Cardiac septum (tissue), 1 donor: ENCODE measurements at regions not wholly inside any gene's neighbourhood (a gene's known extent, or its start where the extent isn't known, plus 50 kb on each side); places are given as distances from the start of the nearest gene placed in this dataset.

Source experiments
- DNase-seq: peaks from one replicate; pipeline ENCODE4 v3.0.0-alpha.2; 2020; ENCODE audit warnings: low spot score
- intact Hi-C: fragments of 100-400 bp; cut with DNase I; formaldehyde crosslinking; loops from one replicate; pipeline ENCODE4 v1.14.0; 2022
- donor health status: DM: no; HTN: no; CAD: no.

- no peak for DNase-seq
- intact Hi-C loops, result no loop called here
These were observed 447.5 kb upstream of the SLC14A2 start for GRCh38 chr18:45167631-45168280.

- no peak for DNase-seq
- intact Hi-C loops, result no loop called here
These were observed 446.2 kb upstream of the SLC14A2 start for GRCh38 chr18:45168866-45169600.

- DNase-seq, result no peak
- intact Hi-C loops, result no loop called here
These were observed 445.7 kb upstream of the SLC14A2 start for GRCh38 chr18:45169610-45170009.

GRCh38 chr18:45171679-45172191, 443.5 kb upstream of the SLC14A2 start:
- intact Hi-C loops, result no loop called here
- no peak for DNase-seq

GRCh38 chr18:45173327-45173726, 441.9 kb upstream of the SLC14A2 start:
- intact Hi-C loops, result no loop called here
- no peak for DNase-seq

- intact Hi-C loops, result no loop called here
- no peak for DNase-seq
These were observed 441.3 kb upstream of the SLC14A2 start for GRCh38 chr18:45173799-45174519.

GRCh38 chr18:45174629-45175136, 440.6 kb upstream of the SLC14A2 start:
- no peak for DNase-seq
- intact Hi-C loops, result no loop called here

GRCh38 chr18:45175511-45175910, 439.8 kb upstream of the SLC14A2 start:
- DNase-seq, result no peak
- intact Hi-C loops, result no loop called here

- intact Hi-C loops, result no loop called here
These were observed 428.4 kb upstream of the SLC14A2 start for GRCh38 chr18:45186832-45187231.

GRCh38 chr18:45191795-45192194, 423.5 kb upstream of the SLC14A2 start:
- no peak for DNase-seq
- intact Hi-C loops, result no loop called here

More at GRCh38 chr18:45186832-45187231, 428.4 kb upstream of the SLC14A2 start:
- no peak for DNase-seq

GRCh38 chr18:45197526-45197970, 417.7 kb upstream of the SLC14A2 start:
- DNase-seq, result no peak
- intact Hi-C loops, result no loop called here

GRCh38 chr18:45198526-45198925, 416.8 kb upstream of the SLC14A2 start:
- intact Hi-C loops, result no loop called here
- no peak for DNase-seq

GRCh38 chr18:45201029-45201428, 414.2 kb upstream of the SLC14A2 start:
- intact Hi-C loops, result loop anchor here (10.0 kb wide), 1 partner anchor 46 kb away; no protein-coding TSS in a partner anchor
- no peak for DNase-seq

- intact Hi-C loops, result loop anchor here (10.0 kb wide), 1 partner anchor 47 kb away; no protein-coding TSS in a partner anchor
These were observed 413.8 kb upstream of the SLC14A2 start for GRCh38 chr18:45201489-45201888.

GRCh38 chr18:45202061-45202460, 413.2 kb upstream of the SLC14A2 start:
- intact Hi-C loops, result loop anchor here (10.0 kb wide), 1 partner anchor 47 kb away; no protein-coding TSS in a partner anchor

More at GRCh38 chr18:45201489-45201888, 413.8 kb upstream of the SLC14A2 start:
- no peak for DNase-seq

GRCh38 chr18:45203677-45204076, 411.6 kb upstream of the SLC14A2 start:
- intact Hi-C loops, result loop anchor here (10.0 kb wide), 1 partner anchor 49 kb away; no protein-coding TSS in a partner anchor
- no peak for DNase-seq

More at GRCh38 chr18:45202061-45202460, 413.2 kb upstream of the SLC14A2 start:
- DNase-seq, result no peak

GRCh38 chr18:45207328-45207727, 407.9 kb upstream of the SLC14A2 start:
- intact Hi-C loops, result loop anchor here (10.0 kb wide), 1 partner anchor 53 kb away; no protein-coding TSS in a partner anchor
- DNase-seq, result no peak

GRCh38 chr18:45208164-45208563, 407.1 kb upstream of the SLC14A2 start:
- intact Hi-C loops, result loop anchor here (10.0 kb wide), 1 partner anchor 53 kb away; no protein-coding TSS in a partner anchor
- no peak for DNase-seq
